NCI-H510A treated with DMSO at 0.1 percent for 48 hours (cell line): ENCODE measurements at regions not wholly inside any gene's neighbourhood (a gene's known extent, or its start where the extent isn't known, plus 50 kb on each side); places are given as distances from the start of the nearest gene placed in this dataset.

ENCODE experiments used
- DNase-seq: peaks from one replicate; lab custom pipeline; 2025; lab: John Stamatoyannopoulos, UW

DNA sequence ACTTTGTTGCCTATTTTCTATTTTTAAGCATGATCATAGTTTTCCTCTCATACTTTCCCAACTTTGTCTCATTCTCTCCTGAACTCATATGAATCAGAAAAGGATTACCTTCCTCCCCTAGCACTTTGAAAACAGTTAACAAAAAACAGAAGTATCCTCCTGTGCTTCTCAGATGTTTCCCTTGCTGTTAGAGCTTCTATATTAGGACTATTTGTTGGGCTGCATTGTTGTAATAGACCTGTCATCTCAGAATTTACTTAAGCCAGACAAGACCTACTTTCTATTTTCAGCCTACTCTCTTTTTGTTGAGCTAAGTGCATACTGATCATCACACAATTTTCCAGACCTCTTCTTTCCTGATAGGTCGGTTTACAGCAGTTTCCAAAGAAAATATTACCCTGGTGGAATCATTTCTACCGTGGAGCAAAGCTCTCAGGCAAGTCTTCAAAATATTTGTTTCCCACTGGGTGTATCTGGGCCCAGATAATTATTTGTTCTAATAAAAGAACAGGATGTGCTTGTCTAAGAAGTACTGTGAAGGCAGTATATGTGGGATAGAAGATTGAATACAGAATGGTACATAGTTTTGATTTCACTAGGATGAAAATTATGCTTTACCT, 411.9 kb upstream of the KLF6 start:
- no peak for DNase-seq

- no peak for DNase-seq
These were observed 411.2 kb upstream of the KLF6 start for GRCh38 chr10:4196183-4196582.

DNA sequence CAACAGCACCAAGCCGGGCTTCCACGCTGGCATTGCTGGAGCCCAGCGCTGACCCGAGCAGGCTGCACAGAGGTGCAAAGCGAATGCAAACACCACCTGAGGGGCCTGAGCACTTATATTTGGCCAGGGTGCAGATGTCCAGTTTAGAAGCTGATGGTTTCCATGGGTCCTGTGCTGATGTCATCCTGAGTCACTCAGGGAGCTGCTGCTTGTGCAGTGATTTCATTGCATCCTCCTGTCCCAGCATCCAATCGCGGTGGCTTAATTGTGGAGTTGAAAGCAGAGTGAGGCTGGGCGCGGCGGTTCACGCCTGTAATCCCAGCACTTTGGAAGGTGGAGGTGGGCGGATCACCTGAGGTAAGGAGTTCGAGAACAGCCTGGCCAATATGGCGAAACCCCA, 410.2 kb upstream of the KLF6 start:
- DNase-seq: no peak

DNA sequence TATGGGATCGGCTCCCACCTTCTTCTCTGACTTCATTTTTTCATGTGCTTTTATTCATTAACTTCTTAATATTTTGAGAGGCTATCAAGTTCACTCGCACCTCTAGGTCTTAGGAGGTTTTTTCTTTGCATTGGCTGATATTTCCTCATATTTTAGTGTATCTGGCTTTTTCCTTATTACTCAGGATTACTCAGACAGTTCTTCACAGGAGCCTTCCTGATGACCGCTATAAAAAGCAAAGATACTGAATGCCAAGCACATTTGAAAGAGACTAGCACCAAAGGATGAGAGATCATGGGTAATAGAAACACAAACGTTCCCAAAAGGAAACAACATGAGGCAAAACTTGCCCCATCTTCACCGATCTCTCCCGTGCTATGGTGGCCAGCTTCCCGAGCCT, 409.2 kb upstream of the KLF6 start:
- no peak for DNase-seq

DNA sequence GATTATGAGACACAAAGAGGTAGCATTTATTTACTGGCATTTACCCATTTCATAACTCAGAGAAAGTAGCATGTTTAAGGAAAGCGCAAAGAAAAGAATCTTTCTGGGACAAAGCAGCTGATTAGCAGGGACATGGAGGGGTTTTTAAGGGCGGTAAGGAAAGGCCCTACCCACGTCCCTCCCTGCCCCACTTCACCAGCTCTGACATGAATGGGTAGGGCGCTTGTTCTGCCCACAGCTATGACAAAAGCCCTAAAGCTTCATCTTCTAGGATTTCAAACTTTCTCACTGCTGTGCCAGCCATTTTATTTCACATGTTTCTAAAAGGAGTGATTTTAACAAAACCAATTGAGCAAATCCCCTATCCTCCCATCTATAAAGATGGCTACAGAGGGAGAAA, 406.9 kb upstream of the KLF6 start:
- no peak for DNase-seq

GRCh38 chr10:4191354-4191753, 406.3 kb upstream of the KLF6 start:
- no peak for DNase-seq

GRCh38 chr10:4190876-4191275, 405.9 kb upstream of the KLF6 start:
- no peak for DNase-seq

GRCh38 chr10:4189281-4189680, 404.3 kb upstream of the KLF6 start:
- DNase-seq: no peak

- no peak for DNase-seq
These were observed 403.4 kb upstream of the KLF6 start for GRCh38 chr10:4188406-4188805.

DNA sequence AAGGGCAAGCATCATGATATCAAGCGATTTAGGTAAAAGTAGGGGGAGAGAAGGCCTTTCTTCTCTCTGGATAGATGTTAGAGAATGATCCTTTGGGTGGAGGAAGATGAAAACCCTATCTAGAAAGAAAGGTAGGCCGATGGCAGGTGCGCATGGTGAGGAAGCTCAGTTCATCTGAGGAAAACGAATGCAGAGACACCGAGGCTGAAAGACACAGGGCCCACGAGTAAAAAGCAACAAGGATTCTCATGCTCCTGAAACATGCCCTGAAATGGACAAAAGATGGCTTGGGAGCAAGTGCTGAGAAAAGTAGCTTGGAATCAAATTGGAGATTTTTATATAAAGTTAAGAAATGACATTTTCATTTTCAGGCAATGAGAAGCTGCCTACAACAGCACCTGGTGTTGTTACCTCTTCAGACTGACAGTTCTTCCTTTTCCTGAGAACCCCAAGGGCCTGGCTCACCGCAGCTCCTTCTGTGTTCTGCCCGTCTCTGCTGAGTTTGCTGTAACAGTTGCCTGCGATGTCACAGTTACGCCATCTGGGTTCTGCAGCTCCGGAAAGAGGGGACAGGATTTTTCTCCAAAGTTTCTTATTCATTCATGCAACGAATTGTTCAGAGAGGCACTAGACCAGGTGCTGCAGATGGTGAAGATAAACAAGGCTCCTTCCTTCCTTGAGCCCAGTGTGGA, 402.0 kb upstream of the KLF6 start:
- peak; percentile 18 for DNase-seq

- DNase-seq: no peak
These were observed 398.8 kb upstream of the KLF6 start for GRCh38 chr10:4183761-4184261.

DNA sequence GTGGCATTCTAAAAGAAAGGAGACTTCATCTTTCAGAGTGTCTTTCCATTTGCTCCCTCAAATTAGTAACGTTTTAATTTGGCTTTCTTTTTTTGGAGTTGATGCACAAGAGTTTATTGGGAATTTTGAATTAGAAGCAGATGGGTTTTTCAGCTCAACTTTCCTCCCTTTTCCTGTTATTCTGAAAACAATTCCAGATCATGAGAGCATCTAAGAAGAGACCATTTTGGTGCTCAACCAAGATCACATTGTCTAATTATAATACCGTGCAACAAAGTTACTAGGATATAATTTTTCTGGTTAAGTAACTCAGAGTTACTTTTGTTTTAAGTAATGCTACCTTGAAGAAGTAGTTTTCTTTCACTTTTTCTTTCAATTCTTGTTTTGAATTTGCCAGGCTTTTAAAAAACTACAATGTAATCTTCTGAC, 396.6 kb upstream of the KLF6 start:
- no peak for DNase-seq

- DNase-seq: no peak
These were observed 396.1 kb upstream of the KLF6 start for GRCh38 chr10:4181081-4181480.

- DNase-seq: no peak
These were observed 392.8 kb upstream of the KLF6 start for GRCh38 chr10:4177791-4178190.

DNA sequence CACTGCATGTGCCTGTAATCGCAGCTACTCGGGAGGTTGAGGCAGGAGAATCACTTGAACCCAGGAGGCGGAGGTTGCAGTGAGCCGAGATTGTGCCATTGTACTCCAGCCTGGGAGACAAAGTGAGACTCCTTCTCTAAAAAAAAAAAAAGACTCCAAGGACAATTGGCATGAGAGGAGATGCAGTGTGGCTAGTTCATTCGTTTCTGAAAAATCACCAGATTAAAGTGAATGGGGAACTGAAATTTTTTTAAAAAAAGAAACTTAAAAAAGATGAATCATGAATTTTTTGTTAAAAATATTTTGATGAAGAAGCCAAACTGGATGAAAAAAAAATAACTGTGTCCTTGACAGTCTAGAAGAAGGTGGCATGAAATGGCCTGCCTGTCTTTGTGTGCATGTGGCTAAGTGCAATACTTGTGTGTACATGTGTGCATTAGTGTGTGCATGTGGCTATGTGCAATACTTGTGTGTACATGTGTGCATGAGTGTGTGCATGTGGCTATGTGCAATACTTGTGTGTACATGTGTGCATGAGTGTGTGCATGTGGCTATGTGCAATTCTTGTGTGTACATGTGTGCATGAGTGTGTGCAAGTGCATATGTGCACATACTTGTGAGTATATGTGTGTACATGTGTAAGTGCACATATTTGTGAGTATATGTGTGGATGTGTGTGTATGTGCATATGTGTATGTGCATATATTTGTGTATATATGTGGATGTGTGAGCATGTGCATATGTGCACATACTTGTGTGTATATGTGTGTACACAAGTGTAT, 391.7 kb upstream of the KLF6 start:
- no peak for DNase-seq

- DNase-seq: no peak
These were observed 389.2 kb upstream of the KLF6 start for GRCh38 chr10:4174197-4174596.

GRCh38 chr10:4170633-4171314, 385.8 kb upstream of the KLF6 start:
- no peak for DNase-seq

GRCh38 chr10:4170181-4170580, 385.2 kb upstream of the KLF6 start:
- no peak for DNase-seq

DNA sequence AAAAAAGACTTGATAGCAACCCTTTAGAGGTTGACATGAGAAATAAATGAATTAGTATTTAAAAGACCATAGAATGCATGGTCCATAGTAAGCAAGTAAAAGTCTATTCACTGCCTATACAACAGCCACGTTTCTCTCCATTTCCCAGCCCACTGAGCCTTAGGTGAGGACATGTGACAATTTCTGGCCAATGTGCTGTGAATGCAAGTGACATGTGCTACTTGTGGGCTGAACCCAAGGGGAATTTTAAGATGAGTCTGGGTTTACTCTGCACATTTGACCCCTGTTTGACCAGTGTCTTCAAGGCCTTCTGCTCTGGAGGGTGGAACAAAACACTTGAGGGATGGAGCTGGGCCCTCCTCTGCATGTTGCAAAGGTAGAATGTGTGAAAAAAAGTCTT, 384.4 kb upstream of the KLF6 start:
- no peak for DNase-seq

DNA sequence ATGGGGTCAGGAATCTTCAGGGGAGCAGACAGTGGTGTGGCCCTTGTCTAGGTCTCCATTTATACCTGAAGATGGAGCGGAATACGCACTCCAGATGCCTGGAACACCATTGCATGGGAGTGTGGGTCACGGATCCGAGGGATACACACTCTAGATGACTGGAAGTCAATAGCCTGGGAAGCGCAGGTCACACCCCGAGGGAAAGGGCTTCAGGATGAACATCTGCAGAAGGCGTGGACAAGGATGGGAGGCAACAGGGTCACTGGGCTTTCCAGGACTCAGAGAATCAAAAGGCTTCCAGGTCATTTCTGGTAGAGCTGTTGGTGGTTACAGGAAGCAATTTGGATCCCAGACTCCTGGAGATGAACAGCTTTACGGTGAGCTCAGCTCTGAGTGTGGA, 382.2 kb upstream of the KLF6 start:
- no peak for DNase-seq

GRCh38 chr10:4162571-4163286, 377.7 kb upstream of the KLF6 start:
- DNase-seq: no peak

DNA sequence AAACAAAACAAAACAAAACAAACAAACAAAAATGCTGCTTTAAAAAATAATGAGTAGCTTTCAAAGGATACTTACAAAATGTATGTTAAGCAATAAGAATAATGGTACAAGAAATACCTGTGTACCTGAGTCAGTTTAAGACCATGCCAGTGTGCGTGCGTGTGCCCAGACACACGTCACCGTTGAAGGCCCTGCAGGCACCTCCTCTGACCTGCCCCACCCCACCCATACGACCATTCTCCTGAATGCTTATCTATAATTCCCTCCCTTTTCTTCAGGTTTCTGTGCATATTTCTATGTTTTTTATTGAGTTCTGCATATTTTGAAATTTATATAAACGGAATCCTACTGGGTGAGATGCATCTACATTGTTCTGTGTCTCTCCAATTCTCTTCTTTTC, 374.2 kb upstream of the KLF6 start:
- DNase-seq: no peak
